ENCODE measurements at regions not wholly inside any gene's neighbourhood (a gene's known extent, or its start where the extent isn't known, plus 50 kb on each side); places are given as distances from the start of the nearest gene placed in this dataset.

GRCh38 chr11:96899971-96900370, 510.2 kb downstream of the JRKL start:
- TF ChIP-seq, protein P1, sequence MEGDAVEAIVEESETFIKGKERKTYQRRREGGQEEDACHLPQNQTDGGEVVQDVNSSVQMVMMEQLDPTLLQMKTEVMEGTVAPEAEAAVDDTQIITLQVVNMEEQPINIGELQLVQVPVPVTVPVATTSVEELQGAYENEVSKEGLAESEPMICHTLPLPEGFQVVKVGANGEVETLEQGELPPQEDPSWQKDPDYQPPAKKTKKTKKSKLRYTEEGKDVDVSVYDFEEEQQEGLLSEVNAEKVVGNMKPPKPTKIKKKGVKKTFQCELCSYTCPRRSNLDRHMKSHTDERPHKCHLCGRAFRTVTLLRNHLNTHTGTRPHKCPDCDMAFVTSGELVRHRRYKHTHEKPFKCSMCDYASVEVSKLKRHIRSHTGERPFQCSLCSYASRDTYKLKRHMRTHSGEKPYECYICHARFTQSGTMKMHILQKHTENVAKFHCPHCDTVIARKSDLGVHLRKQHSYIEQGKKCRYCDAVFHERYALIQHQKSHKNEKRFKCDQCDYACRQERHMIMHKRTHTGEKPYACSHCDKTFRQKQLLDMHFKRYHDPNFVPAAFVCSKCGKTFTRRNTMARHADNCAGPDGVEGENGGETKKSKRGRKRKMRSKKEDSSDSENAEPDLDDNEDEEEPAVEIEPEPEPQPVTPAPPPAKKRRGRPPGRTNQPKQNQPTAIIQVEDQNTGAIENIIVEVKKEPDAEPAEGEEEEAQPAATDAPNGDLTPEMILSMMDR (IDR thresholded peaks at IDR 0.05): no peak
- TF ChIP-seq EP300 (IDR thresholded peaks at IDR 0.05) (no peak), POLR2A (IDR thresholded peaks at IDR 0.05) (no peak)
